C4-2B (cell line): ENCODE measurements at regions not wholly inside any gene's neighbourhood (a gene's known extent, or its start where the extent isn't known, plus 50 kb on each side); places are given as distances from the start of the nearest gene placed in this dataset.

Experiments used
- ZFX ChIP-seq: fragments of 450-650 bp; IDR thresholded peaks from 2 replicates; pipeline ENCODE4 v1.6.1; 2017
- TF ChIP-seq, protein P1 (sequence below): fragments of 450-650 bp; conservative IDR thresholded peaks from 2 replicates; pipeline ENCODE4 v1.5.1; 2017; ENCODE audit warnings: mild to moderate bottlenecking

DNA sequence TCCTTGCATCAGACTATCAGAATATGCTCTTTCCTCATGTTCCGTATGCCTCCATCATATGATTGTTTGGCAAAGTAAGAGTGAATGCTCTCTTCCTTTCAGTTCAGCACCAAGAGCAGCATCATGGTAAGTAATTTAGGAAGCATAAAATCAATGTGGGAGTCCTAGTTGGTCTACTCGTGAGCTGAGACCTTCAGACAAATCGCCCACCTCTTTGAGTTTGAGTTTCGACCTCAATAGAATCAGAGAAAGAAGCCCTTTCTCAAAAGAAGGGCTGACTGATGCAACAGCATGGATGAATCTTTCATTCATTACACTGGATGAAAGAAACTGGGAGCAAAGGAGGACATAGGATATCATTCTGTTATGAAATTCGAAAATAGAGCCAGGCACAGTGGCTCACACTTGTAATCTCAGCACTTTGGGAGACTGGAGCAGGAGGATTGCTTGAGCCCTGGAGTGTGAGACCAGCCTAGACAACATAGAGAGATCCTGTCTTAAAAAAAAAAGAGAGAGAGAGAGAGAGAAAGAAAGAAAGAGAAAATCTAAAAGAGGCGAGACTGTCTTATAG lies 112.5 kb downstream of the ZC3H11B start:
- TF ChIP-seq, protein P1, sequence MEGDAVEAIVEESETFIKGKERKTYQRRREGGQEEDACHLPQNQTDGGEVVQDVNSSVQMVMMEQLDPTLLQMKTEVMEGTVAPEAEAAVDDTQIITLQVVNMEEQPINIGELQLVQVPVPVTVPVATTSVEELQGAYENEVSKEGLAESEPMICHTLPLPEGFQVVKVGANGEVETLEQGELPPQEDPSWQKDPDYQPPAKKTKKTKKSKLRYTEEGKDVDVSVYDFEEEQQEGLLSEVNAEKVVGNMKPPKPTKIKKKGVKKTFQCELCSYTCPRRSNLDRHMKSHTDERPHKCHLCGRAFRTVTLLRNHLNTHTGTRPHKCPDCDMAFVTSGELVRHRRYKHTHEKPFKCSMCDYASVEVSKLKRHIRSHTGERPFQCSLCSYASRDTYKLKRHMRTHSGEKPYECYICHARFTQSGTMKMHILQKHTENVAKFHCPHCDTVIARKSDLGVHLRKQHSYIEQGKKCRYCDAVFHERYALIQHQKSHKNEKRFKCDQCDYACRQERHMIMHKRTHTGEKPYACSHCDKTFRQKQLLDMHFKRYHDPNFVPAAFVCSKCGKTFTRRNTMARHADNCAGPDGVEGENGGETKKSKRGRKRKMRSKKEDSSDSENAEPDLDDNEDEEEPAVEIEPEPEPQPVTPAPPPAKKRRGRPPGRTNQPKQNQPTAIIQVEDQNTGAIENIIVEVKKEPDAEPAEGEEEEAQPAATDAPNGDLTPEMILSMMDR = no peak
- no peak for TF ChIP-seq ZFX
